ENCODE measurements at regions not wholly inside any gene's neighbourhood (a gene's known extent, or its start where the extent isn't known, plus 50 kb on each side); places are given as distances from the start of the nearest gene placed in this dataset.

DNA sequence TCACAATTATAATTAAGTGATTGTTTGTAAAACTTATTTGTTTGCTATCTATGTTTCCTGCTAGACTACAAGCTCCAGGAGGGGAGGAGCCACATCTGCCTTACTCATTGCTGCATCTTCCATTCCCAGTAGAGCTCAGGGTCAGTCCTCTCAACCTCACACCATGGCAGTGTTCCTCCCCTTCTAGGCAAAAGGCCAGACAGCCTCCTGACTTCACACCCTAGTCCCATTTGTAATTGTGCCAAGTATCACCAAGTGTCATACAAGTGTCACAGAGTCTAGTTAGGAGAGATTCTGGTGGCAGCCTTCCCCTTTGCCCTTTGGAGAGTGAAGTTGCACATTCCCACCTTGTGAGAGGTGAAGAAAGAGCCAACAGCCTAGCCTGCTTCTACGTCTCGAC lies 490.4 kb downstream of the INSC start:
- intact Hi-C loops (cut with micrococcal nuclease): no loop called here
- no peaks in the 10 kb centered on the region for H3K27me3 ChIP-seq (ENCODE audit: low read depth)
- peak; percentile 26 for DNase-seq
- peaks cover 32% of the 10 kb centered on the region for H3K4me1 ChIP-seq
- H3K4me3 ChIP-seq: no peak overlapping the region
- H3K36me3 ChIP-seq: no peaks in the 10 kb centered on the region
- H3K9me3 ChIP-seq (replicated peaks): peaks cover 3% of the 10 kb centered on the region
- TF ChIP-seq, protein P1, sequence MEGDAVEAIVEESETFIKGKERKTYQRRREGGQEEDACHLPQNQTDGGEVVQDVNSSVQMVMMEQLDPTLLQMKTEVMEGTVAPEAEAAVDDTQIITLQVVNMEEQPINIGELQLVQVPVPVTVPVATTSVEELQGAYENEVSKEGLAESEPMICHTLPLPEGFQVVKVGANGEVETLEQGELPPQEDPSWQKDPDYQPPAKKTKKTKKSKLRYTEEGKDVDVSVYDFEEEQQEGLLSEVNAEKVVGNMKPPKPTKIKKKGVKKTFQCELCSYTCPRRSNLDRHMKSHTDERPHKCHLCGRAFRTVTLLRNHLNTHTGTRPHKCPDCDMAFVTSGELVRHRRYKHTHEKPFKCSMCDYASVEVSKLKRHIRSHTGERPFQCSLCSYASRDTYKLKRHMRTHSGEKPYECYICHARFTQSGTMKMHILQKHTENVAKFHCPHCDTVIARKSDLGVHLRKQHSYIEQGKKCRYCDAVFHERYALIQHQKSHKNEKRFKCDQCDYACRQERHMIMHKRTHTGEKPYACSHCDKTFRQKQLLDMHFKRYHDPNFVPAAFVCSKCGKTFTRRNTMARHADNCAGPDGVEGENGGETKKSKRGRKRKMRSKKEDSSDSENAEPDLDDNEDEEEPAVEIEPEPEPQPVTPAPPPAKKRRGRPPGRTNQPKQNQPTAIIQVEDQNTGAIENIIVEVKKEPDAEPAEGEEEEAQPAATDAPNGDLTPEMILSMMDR (IDR thresholded peaks at IDR 0.05; ENCODE audit: borderline replicate concordance): no peak
- no peak overlapping the region for H3K27ac ChIP-seq (replicated peaks)

DNA sequence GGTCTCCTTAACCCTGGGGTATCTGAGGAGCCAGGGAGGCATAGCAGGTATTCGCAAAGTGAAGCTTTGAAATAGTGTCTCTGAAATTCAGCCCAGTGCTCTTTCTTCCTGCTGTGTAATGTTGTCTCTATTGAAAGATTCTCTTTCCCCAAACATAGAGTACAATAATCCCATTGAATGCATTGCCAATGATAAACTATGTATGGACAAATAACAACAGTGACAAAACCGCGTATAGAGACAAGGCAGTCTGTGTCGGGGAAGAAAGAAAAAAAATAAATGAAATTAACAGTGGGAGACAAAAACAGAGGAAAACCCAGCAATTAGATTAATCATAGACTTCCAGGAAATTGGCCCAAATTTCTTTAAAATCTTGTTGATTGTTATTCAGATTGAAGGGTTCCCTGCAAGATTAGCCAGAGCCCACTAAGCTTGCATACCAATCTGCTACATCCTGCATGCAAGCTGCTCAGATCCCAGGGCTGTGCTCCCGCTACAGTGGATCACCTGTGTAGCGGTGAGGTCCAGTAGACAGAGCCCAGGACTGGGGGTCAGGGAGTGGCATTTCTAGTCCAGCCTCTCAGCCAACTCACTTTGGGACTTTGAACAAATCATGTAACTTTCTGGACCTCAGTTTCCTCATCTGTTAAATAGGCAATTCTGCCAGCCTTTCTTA lies 492.8 kb downstream of the INSC start:
- Histone ChIP-seq H3K27ac (replicated peaks) (no peak overlapping the region), H3K27me3 (ENCODE audit: low read depth) (no peaks in the 10 kb centered on the region), H3K9me3 (replicated peaks) (peaks cover 3% of the 10 kb centered on the region), H3K4me1 (peaks cover 33% of the 10 kb centered on the region), H3K36me3 (no peaks in the 10 kb centered on the region), H3K4me3 (no peak overlapping the region)
- TF ChIP-seq, protein P1 (IDR thresholded peaks at IDR 0.05; ENCODE audit: borderline replicate concordance): no peak
- intact Hi-C loops (cut with micrococcal nuclease): no loop called here
- DNase-seq: no peak

DNA sequence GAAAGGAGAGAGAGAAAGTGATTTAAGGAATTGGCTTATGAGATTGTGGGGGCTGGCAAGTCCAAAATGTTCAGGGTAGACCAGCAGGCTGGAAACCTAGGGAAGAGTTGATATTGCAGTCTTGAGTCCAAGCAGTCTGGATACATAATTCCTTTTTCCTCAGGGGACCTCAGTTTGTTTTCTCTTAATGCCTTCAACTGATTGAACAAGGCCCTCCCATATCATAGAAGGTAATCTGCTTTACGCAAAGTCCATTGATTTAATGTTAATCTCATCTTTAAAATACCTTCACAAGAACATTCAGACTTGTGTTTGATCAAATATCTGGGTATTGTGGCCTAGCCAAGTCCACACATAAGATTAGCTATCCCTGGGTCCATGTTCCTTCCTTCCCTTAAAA lies 494.7 kb downstream of the INSC start:
- Histone ChIP-seq H3K4me3 (no peak overlapping the region), H3K27ac (replicated peaks) (no peak overlapping the region), H3K27me3 (ENCODE audit: low read depth) (no peaks in the 10 kb centered on the region), H3K9me3 (replicated peaks) (peaks cover 3% of the 10 kb centered on the region), H3K4me1 (peaks cover 33% of the 10 kb centered on the region), H3K36me3 (no peaks in the 10 kb centered on the region)
- no peak for DNase-seq
- intact Hi-C loops (cut with micrococcal nuclease): no loop called here
- TF ChIP-seq, protein P1 (IDR thresholded peaks at IDR 0.05; ENCODE audit: borderline replicate concordance): no peak

DNA sequence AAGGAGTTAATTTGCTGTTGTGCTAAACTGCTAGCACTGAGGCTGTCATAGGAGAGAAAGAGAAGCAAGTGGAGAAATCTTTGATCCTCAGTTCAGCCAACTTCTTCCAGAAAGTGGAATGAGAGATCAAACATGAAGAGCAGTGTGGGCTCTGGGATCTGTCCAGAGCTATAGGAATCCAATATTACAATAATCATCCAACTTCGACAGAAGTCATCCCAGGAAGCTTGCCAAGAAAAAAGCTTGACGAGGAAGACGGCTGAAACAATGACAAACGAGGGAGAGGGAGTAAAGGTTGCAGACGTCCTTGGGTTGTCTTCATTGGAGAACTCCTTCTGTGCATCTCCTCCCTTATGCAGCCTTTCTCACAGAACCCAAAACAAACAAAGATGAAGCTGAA lies 496.2 kb downstream of the INSC start:
- Histone ChIP-seq H3K36me3 (no peaks in the 10 kb centered on the region), H3K4me1 (peaks cover 31% of the 10 kb centered on the region), H3K4me3 (no peak overlapping the region), H3K27ac (replicated peaks) (no peak overlapping the region), H3K9me3 (replicated peaks) (peaks cover 3% of the 10 kb centered on the region), H3K27me3 (ENCODE audit: low read depth) (no peaks in the 10 kb centered on the region)
- DNase-seq: no peak
- TF ChIP-seq, protein P1 (IDR thresholded peaks at IDR 0.05; ENCODE audit: borderline replicate concordance): no peak
- intact Hi-C loops (cut with micrococcal nuclease): no loop called here

DNA sequence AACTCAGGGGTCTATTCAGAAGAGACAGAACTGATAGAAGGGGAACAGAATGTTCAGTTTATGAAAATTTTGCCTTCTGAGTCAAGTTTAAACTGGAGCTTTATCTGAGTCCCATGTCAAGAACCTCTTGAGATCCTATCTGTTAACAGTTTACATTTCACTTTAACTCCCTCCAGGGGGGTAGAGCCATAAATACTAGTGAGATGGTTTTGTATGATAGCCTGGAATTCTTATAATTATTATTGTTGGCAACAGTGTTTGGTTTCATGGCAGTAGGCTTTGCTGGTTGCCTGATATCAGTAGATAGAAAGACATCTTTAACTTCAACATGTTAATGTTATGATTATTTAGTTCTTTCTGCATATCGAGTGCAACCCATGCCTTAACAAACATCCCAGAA lies 498.5 kb downstream of the INSC start:
- no peak overlapping the region for H3K4me3 ChIP-seq
- TF ChIP-seq, protein P1 (IDR thresholded peaks at IDR 0.05; ENCODE audit: borderline replicate concordance): no peak
- intact Hi-C loops (cut with micrococcal nuclease): no loop called here
- peaks cover 37% of the 10 kb centered on the region for H3K4me1 ChIP-seq
- peaks cover 3% of the 10 kb centered on the region for H3K9me3 ChIP-seq (replicated peaks)
- no peak for DNase-seq
- no peaks in the 10 kb centered on the region for H3K36me3 ChIP-seq
- H3K27me3 ChIP-seq (ENCODE audit: low read depth): no peaks in the 10 kb centered on the region
- no peak overlapping the region for H3K27ac ChIP-seq (replicated peaks)
